ENCODE measurements at regions not wholly inside any gene's neighbourhood (a gene's known extent, or its start where the extent isn't known, plus 50 kb on each side); places are given as distances from the start of the nearest gene placed in this dataset.

DNA sequence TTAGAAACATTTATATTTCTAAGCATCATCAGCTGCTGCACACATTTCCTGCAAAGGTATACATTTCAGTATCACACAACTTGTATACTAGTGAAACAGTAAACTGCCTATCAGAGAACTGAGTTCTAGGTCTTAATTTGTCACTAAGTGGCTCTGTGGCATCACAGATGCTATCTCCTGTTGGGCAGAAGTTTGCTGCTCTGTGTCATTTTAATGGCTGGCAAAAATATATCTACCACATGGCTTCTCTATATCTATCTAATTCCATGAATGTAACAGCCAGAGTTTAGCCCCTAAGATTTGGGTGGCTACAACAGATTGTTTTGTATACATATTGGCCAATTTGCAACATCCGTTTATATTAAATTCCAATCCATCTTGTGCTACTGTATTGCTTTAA lies 1231.9 kb upstream of the C9orf72 start:
- DNase-seq: no peak

DNA sequence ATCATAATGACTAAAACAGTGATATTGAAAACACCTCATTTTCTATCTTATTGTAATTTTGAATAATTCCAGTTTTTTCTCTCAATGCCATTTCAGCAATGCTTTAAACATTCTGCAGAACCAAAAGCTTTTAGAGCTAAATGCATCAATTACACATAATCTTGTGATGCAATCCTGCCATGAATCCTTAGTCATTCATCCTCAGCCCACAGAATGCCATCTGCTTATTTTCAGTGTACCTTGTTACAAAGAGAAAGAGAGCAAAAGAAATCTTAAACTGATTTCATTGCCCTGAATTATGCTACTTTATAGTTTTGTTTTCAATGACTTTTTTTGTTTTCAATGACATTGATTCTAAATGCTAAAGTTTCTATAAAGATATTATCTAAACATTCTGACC lies 1234.8 kb upstream of the C9orf72 start:
- Mint-ChIP-seq H3K4me3 (no peak overlapping the region), H3K27me3 (no peaks in the 10 kb centered on the region), H3K4me1 (no peaks in the 10 kb centered on the region), H3K27ac (no peak overlapping the region), H3K36me3 (no peaks in the 10 kb centered on the region), H3K9me3 (peaks cover 0 to 7% (median 0%) of the 10 kb centered on the region in 9 donors)
- ATAC-seq: no peak
- POLR2A ChIA-PET: no interaction called here
- no peak for DNase-seq

More for the DNA sequence above, 1231.9 kb upstream of the C9orf72 start:
- POLR2A ChIA-PET: no interaction called here
- H3K27ac Mint-ChIP-seq: no peak overlapping the region
- H3K4me1 Mint-ChIP-seq: no peaks in the 10 kb centered on the region
- H3K36me3 Mint-ChIP-seq: no peaks in the 10 kb centered on the region
- ATAC-seq: no peak
- H3K27me3 Mint-ChIP-seq: no peaks in the 10 kb centered on the region
- H3K9me3 Mint-ChIP-seq: peaks cover 0 to 7% (median 0%) of the 10 kb centered on the region in 9 donors
- H3K4me3 Mint-ChIP-seq: no peak overlapping the region

DNA sequence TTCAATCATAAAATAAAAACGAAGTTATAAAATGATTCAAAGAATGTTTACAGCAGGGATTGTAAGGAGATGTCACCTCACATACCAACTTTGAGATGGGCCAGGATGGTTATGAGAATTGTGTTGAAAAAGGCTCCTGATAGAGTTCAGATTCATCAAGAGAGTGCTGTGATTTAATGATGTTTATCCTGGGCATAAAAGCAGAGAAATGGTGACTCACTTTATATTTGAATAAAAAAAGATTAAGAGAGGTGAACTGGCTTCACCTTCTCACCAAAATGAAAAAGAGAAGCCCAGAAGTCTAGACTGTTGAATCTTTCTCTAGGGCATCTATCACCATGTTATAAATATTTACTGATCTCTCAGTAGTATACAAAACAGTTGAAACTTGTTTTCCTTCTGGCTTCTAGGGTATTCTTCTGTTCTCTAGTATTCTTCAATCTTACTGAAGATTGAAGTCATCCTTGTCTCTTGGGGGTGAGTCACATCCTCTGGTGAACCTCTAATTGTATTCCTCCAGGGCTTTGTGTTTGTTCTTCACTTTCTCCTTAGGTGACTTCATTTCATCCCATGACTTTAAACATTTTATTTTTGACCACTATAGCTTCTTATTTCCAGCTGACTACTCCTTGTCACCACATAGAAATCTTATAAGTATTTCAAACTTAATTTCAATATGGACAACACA lies 1237.3 kb upstream of the C9orf72 start:
- no peaks in the 10 kb centered on the region for H3K4me1 Mint-ChIP-seq
- POLR2A ChIA-PET: no interaction called here
- DNase-seq: no peak
- no peak overlapping the region for H3K27ac Mint-ChIP-seq
- H3K4me3 Mint-ChIP-seq: no peak overlapping the region
- ATAC-seq: no peak
- H3K9me3 Mint-ChIP-seq: peaks cover 0 to 7% (median 0%) of the 10 kb centered on the region in 9 donors
- H3K36me3 Mint-ChIP-seq: no peaks in the 10 kb centered on the region
- no peaks in the 10 kb centered on the region for H3K27me3 Mint-ChIP-seq

DNA sequence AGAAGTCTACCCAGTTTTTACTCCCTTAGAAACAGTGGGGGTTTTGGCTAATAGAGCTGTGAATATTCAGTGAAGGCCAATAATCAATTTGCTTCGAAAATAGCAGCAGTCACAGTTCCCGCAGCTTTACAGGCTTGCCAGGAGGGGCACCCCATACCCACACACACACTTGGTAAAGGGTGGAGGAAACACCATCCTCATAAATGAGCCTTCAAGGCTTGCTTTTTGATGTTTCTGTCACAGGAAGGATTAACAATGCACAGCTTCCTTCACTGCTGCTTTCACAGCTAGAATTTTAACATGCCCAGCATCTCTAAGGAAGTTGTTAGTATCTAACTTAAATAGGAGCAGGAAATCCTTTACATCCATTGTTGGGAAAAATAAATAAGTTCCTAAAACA lies 1247.5 kb upstream of the C9orf72 start:
- POLR2A ChIA-PET: no interaction called here
- H3K27me3 Mint-ChIP-seq: no peaks in the 10 kb centered on the region
- peaks cover 0 to 14% (median 5%) of the 10 kb centered on the region in 9 donors for H3K9me3 Mint-ChIP-seq
- ATAC-seq (no peak), DNase-seq (no peak)
- H3K36me3 Mint-ChIP-seq: no peaks in the 10 kb centered on the region
- H3K4me3 Mint-ChIP-seq: no peak overlapping the region
- no peak overlapping the region for H3K27ac Mint-ChIP-seq
- no peaks in the 10 kb centered on the region for H3K4me1 Mint-ChIP-seq

DNA sequence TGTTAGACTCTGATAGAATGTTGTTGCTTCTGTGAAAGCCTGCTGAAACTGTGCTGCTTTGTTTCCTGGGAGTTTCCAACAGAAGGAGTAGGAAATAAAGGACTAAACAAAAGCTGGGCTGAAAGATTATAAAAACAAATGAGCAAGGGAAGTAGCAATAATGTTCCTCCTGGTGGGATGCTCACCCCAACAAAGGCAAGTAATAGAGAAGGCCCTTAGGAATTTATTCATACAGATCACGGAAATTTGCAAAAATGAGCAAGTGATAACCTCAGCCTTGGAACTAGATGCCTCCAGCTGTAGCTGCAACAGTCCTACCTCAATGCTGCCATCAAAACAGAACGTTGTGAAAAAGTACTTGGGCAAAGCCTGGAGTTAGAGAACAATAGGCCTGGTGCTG lies 1248.0 kb upstream of the C9orf72 start:
- H3K27ac Mint-ChIP-seq: no peak overlapping the region
- no peak overlapping the region for H3K4me3 Mint-ChIP-seq
- POLR2A ChIA-PET: no interaction called here
- no peaks in the 10 kb centered on the region for H3K4me1 Mint-ChIP-seq
- no peaks in the 10 kb centered on the region for H3K27me3 Mint-ChIP-seq
- no peaks in the 10 kb centered on the region for H3K36me3 Mint-ChIP-seq
- ATAC-seq: no peak
- DNase-seq: no peak
- H3K9me3 Mint-ChIP-seq: peaks cover 0 to 14% (median 5%) of the 10 kb centered on the region in 9 donors

DNA sequence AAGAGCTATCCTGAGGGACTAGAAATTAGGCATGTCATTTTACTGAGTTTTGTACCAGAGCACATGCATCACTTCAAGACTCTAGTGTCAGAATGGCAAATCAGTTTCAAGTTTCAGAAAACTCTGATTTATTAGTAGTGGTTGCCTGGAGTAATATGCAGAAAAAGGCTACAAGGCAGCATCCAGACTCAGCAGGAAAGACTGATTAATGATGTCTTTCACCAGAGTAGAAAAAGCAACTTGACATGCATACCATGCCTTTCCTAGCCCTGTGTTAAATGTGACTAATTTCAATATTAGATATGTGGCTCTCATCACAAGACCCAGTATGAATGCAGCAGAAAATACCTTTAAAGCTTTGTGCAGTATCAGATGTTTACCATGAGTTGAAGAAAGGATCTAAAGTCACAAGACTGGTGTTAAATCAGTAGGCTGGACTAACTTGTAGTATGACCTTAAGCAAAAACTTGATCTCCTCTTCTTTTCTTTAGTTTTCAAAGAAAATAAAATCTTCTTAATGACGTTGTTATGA lies 1251.2 kb upstream of the C9orf72 start:
- Mint-ChIP-seq H3K4me1 (no peaks in the 10 kb centered on the region), H3K9me3 (peaks cover 0 to 5% (median 3%) of the 10 kb centered on the region in 9 donors), H3K27me3 (no peaks in the 10 kb centered on the region), H3K27ac (no peak overlapping the region), H3K36me3 (no peaks in the 10 kb centered on the region), H3K4me3 (no peak overlapping the region)
- DNase-seq (no peak), ATAC-seq (no peak)
- POLR2A ChIA-PET: no interaction called here

DNA sequence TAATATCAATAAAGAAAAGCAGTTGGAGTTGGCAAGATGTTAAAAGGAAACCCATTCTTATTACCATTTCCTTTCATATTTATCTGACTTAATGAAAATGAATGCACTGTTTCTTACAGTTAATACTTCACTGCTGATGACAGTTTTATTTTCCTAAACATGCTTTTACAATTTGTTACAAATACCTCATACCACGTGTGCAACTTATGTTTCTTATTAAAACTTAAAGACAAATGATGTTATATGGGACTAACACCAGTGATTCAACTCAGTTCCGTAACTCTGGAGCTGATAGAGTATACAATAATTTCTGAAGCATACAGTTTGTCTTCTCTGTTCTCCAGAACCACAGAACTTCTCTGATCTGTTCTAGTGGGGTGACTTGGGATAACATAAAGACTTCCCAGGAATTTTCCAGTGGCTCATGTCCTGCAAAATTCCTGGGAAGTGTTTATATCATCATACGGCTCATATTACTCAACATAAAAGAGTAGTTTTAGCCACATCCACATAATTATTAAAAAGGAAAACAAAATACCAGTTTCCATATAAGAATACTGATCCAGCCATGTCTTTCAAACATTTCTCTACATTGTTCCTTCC lies 1259.0 kb upstream of the C9orf72 start:
- Mint-ChIP-seq H3K9me3 (peaks cover 0 to 7% (median 0%) of the 10 kb centered on the region in 9 donors), H3K36me3 (no peaks in the 10 kb centered on the region), H3K4me3 (no peak overlapping the region), H3K27me3 (no peaks in the 10 kb centered on the region), H3K27ac (no peak overlapping the region), H3K4me1 (no peaks in the 10 kb centered on the region)
- DNase-seq (no peak), ATAC-seq (no peak)
- POLR2A ChIA-PET: no interaction called here

DNA sequence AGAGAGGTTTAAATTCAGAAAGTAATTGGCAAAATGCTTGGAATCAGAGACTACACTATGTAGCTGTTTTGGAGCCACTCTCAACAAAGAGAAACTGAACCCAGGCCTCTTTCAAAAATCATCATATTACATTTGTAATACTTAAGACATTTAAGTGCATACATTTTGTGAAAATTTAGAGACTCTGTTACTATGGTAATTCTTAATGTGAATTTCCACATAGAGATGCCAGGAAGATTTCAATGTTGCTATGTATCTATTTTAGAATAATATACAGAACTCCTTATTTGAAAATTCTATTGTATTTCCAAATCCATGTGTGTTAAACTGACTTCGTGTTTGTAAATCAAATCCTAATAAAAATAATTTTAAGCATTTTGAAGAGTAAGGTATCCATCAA lies 1260.9 kb upstream of the C9orf72 start:
- Mint-ChIP-seq H3K27ac (no peak overlapping the region), H3K36me3 (no peaks in the 10 kb centered on the region), H3K27me3 (no peaks in the 10 kb centered on the region), H3K4me1 (no peaks in the 10 kb centered on the region), H3K4me3 (no peak overlapping the region), H3K9me3 (peaks cover 0 to 8% (median 1%) of the 10 kb centered on the region in 9 donors)
- no peak for DNase-seq
- ATAC-seq: no peak
- POLR2A ChIA-PET: no interaction called here

DNA sequence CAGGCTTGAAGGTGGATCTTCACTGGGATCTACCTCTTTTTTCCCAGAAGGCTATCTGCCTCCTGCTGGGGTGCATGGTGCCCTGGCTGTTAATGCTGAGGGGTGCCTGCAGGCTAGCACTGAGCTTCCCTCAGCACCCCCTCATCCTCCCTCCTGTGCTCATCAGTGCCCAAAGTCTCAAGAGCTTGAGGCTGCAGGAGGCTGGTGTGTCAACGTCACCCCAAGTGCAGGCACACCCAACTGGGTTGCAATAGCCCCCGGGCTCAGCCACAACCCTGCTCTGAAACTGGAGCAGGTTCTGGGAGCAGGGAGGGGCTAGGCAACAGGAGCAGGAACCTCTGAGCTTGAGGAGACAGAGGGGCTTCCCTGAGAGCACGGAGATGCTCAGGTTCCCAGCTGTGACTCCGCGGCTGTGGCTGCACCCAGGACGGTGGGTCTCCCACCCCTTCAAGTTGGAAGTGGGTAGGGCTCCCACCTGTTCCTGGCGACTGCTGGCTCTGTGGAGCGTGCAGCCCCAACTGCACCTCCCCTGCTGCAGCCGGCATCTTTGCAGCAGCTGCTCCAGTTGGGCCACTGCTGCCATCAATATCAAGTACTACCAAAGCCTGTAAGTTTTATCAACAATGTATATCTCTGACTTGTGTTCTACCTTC lies 1266.6 kb upstream of the C9orf72 start:
- H3K4me3 Mint-ChIP-seq: no peak overlapping the region
- DNase-seq (peak in 1 of 10 donors; percentile 54), ATAC-seq (no peak)
- H3K27ac Mint-ChIP-seq: no peak overlapping the region
- no peaks in the 10 kb centered on the region for H3K27me3 Mint-ChIP-seq
- H3K36me3 Mint-ChIP-seq: no peaks in the 10 kb centered on the region
- H3K9me3 Mint-ChIP-seq: peaks cover 0 to 17% (median 5%) of the 10 kb centered on the region in 9 donors
- POLR2A ChIA-PET: no interaction called here
- no peaks in the 10 kb centered on the region for H3K4me1 Mint-ChIP-seq

DNA sequence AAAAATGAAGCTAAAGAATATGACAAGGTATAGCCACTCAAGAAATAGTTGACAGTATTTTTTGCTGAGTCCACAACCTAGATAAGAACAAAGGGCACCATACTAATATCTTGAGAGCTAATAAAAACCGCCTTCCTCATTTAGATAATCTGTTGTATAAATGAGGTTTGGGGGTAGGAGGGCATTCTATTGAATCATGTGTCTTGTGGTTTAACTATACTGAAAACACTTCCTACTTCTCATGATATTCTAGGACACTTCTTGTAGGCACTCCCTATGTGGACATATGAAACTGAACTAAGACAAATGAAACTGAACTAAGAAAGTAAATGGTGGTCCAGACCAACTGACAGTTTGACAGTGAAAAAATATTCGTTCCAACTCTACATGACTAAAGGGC lies 1268.5 kb upstream of the C9orf72 start:
- Mint-ChIP-seq H3K4me1 (no peaks in the 10 kb centered on the region), H3K9me3 (peaks cover 0 to 17% (median 6%) of the 10 kb centered on the region in 9 donors), H3K27ac (no peak overlapping the region), H3K36me3 (no peaks in the 10 kb centered on the region), H3K4me3 (no peak overlapping the region), H3K27me3 (no peaks in the 10 kb centered on the region)
- POLR2A ChIA-PET: no interaction called here
- ATAC-seq (no peak), DNase-seq (no peak)

DNA sequence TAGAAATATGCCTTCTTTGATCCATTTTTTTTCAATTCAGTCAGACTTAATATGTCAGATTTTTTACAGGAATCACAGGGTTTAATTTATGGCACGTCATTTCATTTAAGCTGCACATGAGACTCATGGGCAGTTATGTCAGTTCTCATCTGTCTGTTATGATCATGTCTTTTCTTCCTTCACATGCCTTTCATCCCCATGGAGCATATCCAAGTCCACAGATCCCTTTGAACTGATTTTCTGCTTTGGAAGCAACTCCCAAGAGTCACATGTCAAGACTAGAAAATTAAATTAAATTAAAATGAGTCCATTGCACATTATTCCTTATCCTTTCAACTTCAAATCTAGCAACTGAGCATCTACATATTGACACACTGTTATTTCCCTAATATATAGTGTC lies 1274.0 kb upstream of the C9orf72 start:
- no peaks in the 10 kb centered on the region for H3K36me3 Mint-ChIP-seq
- no peak overlapping the region for H3K4me3 Mint-ChIP-seq
- no peak overlapping the region for H3K27ac Mint-ChIP-seq
- DNase-seq: no peak
- peaks cover 0 to 12% (median 0%) of the 10 kb centered on the region in 9 donors for H3K9me3 Mint-ChIP-seq
- ATAC-seq: no peak
- no peaks in the 10 kb centered on the region for H3K4me1 Mint-ChIP-seq
- no peaks in the 10 kb centered on the region for H3K27me3 Mint-ChIP-seq
- POLR2A ChIA-PET: no interaction called here

DNA sequence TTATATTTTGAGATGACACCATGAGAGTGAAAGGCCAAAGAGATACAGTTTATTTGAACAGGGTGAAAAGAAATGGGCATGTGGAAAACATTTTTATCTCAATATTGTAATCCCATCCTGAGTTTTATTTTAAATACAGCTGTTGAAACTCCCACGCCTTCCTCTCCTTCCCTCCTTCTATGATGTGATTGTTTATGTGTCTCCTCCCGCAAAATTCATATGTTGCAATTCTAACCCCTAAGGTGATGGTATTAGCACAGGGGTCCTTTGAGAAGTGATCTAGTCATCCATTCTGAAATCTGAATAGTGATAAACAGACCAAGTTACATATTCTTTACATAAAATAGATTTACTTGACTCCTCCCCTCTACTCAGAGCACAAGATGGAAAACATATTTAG lies 1275.4 kb upstream of the C9orf72 start:
- H3K9me3 Mint-ChIP-seq: peaks cover 0 to 12% (median 0%) of the 10 kb centered on the region in 9 donors
- no peaks in the 10 kb centered on the region for H3K36me3 Mint-ChIP-seq
- DNase-seq: no peak
- H3K27ac Mint-ChIP-seq: no peak overlapping the region
- POLR2A ChIA-PET: no interaction called here
- H3K27me3 Mint-ChIP-seq: no peaks in the 10 kb centered on the region
- H3K4me3 Mint-ChIP-seq: no peak overlapping the region
- H3K4me1 Mint-ChIP-seq: no peaks in the 10 kb centered on the region
- ATAC-seq: no peak

DNA sequence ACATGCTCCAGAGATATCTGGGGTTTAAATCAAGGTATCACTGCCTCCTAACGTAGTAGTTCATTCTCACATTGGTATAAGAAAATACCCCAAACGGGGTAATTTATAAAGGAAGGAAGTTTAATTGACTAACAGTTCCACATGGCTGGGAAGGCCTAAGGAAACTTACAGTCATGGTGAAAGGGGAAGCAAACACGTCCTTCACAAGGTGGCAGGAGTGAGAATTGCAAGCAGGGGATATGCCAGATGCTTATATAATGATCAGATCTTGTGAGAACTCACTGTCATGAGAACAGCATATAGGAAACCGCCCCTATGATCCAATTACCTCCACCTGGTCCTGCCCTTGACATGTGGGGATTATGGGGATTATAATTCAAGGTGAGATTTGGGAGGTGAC lies 1280.2 kb upstream of the C9orf72 start:
- Mint-ChIP-seq H3K4me1 (no peaks in the 10 kb centered on the region), H3K4me3 (no peak overlapping the region), H3K9me3 (peaks cover 0 to 12% (median 0%) of the 10 kb centered on the region in 9 donors), H3K27me3 (no peaks in the 10 kb centered on the region), H3K36me3 (no peaks in the 10 kb centered on the region), H3K27ac (no peak overlapping the region)
- ATAC-seq (no peak), DNase-seq (no peak)
- POLR2A ChIA-PET: no interaction called here

All from naive thymus-derived CD8-positive, alpha-beta T cell (primary cell).